Stimulated activated CD8-positive, alpha-beta memory T cell treated with anti-CD3 and anti-CD28 coated beads, Interleukin-7, amount 100 ng/mL, for 4 hours (primary cell): ENCODE measurements at regions not wholly inside any gene's neighbourhood (a gene's known extent, or its start where the extent isn't known, plus 50 kb on each side); places are given as distances from the start of the nearest gene placed in this dataset.
"Not testable (repeated sequence)": the region's sequence is repeated elsewhere in the genome, so short reads cannot be mapped to it uniquely, and the experiment has no call there.

Experiments
- DNase-seq, 2 donors: peaks; one replicate each; pipeline ENCODE4 v3.0.0-alpha.2; 2020; ENCODE audit warnings: low read depth in 2 of 2

- no peak for DNase-seq
Observed at GRCh38 chrX:102784550-102784949, 64.0 kb downstream of the GPRASP3 start.

GRCh38 chrX:102787283-102787682 lies 66.7 kb downstream of the GPRASP3 start:
- no peak for DNase-seq

- DNase-seq: no peak
Observed at GRCh38 chrX:102808336-102808735, 87.8 kb downstream of the GPRASP3 start.

GRCh38 chrX:102818269-102818668 lies 97.7 kb downstream of the GPRASP3 start:
- not testable (repeated sequence) for DNase-seq

GRCh38 chrX:102832661-102833060 lies 104.4 kb upstream of the RAB40AL start:
- no peak for DNase-seq

DNA sequence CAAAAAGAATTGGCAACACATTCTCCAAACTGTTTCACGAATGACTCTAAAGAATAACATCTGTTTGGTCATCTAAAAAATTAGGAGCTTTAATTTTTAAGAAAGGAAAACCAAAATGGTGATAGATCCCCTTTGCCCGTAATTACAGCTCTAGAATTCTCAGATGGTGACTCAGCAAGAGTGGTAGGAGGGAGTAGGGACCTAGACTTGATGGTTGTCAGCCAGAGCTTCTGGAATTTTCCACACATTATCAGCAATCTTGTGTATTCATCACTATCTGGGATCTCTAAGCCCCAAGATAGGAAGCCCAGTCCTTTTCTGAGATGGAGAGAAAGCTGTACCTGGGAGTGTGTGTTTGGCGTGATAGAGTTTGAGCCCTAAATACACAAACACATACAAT lies 103.9 kb upstream of the RAB40AL start:
- no peak for DNase-seq

GRCh38 chrX:102835504-102836146 lies 101.4 kb upstream of the RAB40AL start:
- no peak for DNase-seq

GRCh38 chrX:102837847-102838246 lies 99.2 kb upstream of the RAB40AL start:
- no peak for DNase-seq

DNA sequence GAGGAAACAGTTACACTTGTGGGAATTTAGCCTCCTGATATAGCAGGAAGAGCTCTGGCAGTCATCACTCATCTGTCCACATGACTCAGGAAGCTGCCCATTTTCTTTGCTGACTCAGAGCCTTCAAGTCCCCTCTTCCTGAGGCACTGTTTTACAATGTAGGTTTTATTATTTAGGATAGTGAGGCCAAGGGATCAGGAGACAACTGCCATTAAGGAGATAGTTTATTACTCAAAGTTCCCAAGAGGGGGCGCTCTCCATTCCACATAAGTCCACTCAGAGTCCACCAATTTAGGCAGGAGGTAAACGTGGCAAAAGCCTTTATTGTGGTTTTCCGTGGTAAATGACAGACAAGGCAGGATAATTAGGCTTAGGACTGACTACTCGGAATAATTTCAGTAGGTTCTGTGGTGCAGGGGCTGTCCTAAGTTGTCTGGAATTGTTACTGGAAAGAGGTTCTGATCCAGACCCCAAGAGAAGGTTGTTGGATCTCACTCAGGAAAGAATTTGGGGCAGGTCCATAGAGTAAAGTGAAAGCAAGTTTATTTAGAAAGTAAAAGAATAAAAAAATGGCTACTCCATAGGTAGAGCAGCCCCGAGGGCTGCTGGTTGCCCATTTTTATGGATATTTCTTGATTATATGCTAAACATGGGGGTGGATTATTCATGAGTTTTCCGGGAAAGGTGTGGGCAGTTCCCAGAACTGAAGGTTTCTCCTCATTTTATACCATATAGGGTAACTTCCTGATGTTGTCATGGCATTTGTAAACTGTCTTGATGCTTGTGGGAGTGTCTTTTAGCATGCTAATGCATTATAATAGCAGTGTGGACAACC lies 96.0 kb upstream of the RAB40AL start:
- DNase-seq: no peak

DNA sequence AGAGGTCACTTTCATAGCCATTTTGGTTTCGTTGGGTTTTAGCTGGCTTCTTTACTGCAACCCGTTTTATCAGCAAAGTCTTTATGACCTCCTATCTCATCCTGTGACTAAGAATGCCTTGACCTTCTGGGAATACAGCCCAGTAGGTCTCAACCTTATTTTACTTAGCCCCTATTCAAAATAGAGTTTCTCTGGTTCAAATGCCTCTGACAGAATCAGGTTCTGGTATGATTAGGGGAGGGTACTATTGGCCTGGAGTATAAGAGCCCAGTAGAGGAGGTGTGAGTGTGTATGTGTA lies 95.4 kb upstream of the RAB40AL start:
- no peak for DNase-seq

GRCh38 chrX:102845020-102845419 lies 92.1 kb upstream of the RAB40AL start:
- DNase-seq: no peak

DNA sequence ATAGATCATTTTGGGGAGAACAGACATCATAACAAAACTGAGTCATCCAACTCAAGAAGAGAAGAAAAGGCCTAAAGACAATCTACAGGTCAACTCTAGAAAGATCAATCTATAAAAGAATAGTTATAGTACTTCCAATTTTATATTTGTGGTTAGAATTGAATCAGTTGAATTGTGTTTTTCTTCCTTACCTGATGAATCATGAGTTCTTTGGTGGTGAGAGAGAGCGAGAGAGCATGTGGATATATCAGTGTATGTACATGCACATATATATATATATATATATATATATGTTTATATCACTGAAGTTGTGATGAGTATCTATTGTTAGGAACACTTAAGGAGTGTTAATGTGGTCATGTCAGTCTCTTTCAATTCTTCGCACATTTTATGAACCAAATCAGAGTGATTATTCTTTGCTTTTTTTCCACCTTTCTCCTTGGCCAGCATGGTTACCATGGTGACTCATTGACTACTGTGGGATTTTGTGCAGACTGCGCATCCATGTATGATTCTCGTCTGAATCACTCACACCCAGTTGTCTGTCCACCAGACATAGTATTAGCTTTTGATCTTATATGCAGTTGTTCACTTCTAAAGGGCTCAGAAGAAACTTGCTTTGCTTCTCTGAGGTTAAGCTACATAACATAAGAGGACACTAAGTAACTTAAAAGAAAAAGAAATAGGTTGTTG lies 90.4 kb upstream of the RAB40AL start:
- DNase-seq: no peak

DNA sequence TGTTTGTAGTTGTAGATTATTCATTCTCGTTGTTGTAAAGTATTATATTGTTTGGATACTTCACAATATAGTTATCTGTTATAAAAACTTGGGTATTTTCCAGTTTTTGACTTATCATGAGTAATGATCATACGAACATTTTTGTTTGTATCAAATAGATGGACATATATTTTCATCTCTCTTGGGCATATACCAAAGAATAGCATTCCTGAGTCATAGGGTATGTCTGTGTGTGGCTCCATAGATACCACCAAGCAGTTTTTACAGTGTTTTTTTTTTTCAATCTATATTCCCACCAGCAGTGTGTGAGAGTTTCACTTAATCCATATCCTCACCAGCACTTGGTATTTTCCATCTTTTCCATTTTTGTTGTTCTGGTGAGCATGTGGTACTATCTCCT lies 89.7 kb upstream of the RAB40AL start:
- no peak for DNase-seq

DNA sequence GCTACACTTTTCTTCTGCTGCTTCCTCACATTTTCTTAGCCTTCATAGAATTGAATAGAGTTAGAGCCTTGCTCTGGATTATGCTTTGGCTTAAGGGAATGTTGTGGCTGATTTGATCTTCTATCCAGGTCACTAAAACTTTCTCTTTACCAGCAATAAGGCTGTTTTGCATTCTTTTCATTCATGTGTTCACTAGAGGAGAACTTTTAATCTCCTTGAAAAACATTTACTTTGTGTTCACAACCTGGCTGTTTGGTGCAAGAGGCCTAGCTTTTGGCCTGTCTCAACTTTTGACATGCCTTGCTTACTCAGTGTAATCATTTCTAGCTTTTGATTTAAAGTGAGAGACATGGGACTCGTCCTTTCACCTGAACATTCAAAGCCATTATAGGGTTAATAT lies 87.7 kb upstream of the RAB40AL start:
- no peak for DNase-seq

- DNase-seq: not testable (repeated sequence)
Observed at GRCh38 chrX:102858826-102859549, 78.1 kb upstream of the RAB40AL start.

DNA sequence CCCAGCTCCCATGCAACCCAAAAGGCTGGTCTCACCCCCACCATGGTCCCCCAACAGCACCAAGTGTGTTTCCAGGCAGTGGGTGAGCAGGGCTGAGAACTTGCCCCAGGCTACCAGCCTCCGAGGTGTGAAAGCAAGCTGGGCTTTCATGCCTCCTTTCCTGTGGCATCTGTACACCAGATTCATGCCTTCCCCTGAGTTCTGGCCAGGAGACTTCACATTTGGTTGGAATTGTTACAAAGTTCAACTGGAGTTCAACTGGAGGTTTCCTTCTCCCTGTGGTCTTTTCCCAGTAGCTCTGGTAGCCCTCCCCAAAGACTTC lies 77.6 kb upstream of the RAB40AL start:
- DNase-seq: no peak

DNA sequence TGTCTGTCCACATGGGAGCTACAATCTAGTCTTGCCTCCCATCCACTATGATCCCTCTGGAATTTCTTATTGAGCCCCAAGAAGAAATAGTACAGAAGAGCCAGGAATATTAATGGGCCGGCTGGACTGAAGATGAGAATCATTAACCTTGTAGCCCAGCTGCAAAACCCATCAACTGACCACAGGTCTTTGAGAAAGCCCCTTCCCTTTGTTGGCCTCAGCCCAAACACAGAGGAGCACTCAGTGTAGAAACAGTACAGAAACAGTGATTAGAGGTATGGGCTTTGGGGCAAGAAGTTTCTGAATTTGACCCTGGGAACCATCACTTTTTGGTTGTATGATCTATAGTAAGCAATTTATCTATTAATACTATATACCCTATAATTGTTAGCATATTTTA lies 76.8 kb upstream of the RAB40AL start:
- no peak for DNase-seq

GRCh38 chrX:102863735-102864134 lies 73.3 kb upstream of the RAB40AL start:
- DNase-seq: peak; percentile 57 to 66

DNA sequence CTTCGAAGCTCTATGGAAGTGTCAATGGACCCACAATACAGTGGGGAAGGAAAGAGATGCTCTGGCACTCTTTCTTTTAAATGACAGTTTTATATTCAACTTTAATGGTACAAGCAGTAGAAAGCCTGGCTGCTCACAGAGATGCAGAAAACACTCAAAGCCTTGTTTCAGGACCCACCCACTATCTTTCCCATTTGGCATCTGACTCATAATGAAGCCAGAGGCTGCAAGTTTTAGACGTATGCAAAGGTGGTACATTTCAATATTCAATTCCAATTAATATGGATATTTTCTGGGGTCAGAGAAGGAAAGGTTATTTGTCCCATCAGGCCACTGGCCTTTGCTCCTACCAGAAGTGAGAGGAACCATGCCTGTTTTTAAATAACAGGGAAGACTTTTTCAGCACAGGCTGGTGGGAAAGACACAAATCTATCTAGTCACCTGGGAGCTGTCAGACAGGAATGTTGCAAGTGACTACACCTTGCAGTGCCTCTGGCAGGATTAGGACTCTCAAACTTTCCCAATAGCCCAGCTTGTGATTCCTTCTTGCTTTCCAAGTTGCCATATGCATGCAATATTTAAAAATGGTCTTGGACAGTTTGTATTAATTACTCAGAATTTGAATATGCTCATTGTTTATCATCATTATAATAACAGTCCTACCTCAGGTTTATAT lies 70.0 kb upstream of the RAB40AL start:
- DNase-seq: no peak

- no peak for DNase-seq
Observed at GRCh38 chrX:102883491-102883890, 53.6 kb upstream of the RAB40AL start.
